DOHH2 (cell line): ENCODE measurements at regions not wholly inside any gene's neighbourhood (a gene's known extent, or its start where the extent isn't known, plus 50 kb on each side); places are given as distances from the start of the nearest gene placed in this dataset.

Experiments used
- H3F3A ChIP-seq: fragments of 200-600 bp; sonication (generic), shearing (Covaris generic); 2 replicates; pipeline ENCODE4 v1.6.0; 2016; ENCODE audit warnings: antibody characterized with exemption, mild to moderate bottlenecking; ENCODE audit not compliant: control insufficient read depth, insufficient read depth
- H3K27ac ChIP-seq: fragments of 200-600 bp; sonication (generic); 2 replicates; pipeline ENCODE4 v1.5.1; 2014; ENCODE audit warnings: low read depth, mild to moderate bottlenecking, low read length, moderate library complexity
- H3K27me3 ChIP-seq: fragments of 200-600 bp; sonication (generic); 2 replicates; pipeline ENCODE4 v1.6.1; 2014; ENCODE audit warnings: mild to moderate bottlenecking, low read length, mixed read lengths; ENCODE audit not compliant: control insufficient read depth
- H3K36me3 ChIP-seq: fragments of 200-600 bp; sonication (generic); 2 replicates; pipeline ENCODE4 v1.6.1; 2014; ENCODE audit warnings: mild to moderate bottlenecking, low read length, moderate library complexity, mixed read lengths; ENCODE audit not compliant: control insufficient read depth
- H3K4me1 ChIP-seq: fragments of 200-600 bp; sonication (generic); 2 replicates; pipeline ENCODE4 v1.6.1; 2014; ENCODE audit warnings: mild to moderate bottlenecking, low read length, mixed read lengths; ENCODE audit not compliant: control insufficient read depth
- H3K4me2 ChIP-seq: fragments of 200-600 bp; sonication (generic); 2 replicates; pipeline ENCODE4 v1.6.0; 2014; ENCODE audit warnings: mild to moderate bottlenecking, low read length, moderate library complexity
- H3K4me3 ChIP-seq: fragments of 200-600 bp; sonication (generic); 2 replicates; pipeline ENCODE4 v1.5.1; 2014; ENCODE audit warnings: mild to moderate bottlenecking, low read length, mixed read lengths
- H3K79me2 ChIP-seq: fragments of 200-600 bp; sonication (generic); 2 replicates; pipeline ENCODE4 v1.6.1; 2014; ENCODE audit warnings: mild to moderate bottlenecking, low read length, mixed read lengths; ENCODE audit not compliant: control insufficient read depth
- H3K9me2 ChIP-seq: fragments of 200-600 bp; sonication (generic); replicated peaks from 2 replicates; pipeline ENCODE4 v1.6.1; 2014; ENCODE audit warnings: mild to moderate bottlenecking, low read length, mixed read lengths; ENCODE audit not compliant: control insufficient read depth
- H3K9me3 ChIP-seq: fragments of 200-600 bp; sonication (generic); 2 replicates; pipeline ENCODE4 v1.6.1; 2014; ENCODE audit warnings: antibody characterized with exemption, low read length, mixed read lengths; ENCODE audit not compliant: control insufficient read depth, insufficient read depth
- H4K20me1 ChIP-seq: fragments of 200-600 bp; sonication (generic); 2 replicates; pipeline ENCODE4 v1.6.0; 2014; ENCODE audit warnings: low read depth, mild to moderate bottlenecking, antibody characterized with exemption, low read length, moderate library complexity; ENCODE audit not compliant: control insufficient read depth, insufficient read depth
- CTCF ChIP-seq: fragments of 200-600 bp; sonication (generic); IDR thresholded peaks from one replicate; pipeline ENCODE4 v1.5.1; 2014; ENCODE audit warnings: antibody characterized with exemption, mild to moderate bottlenecking, low read depth, low read length; ENCODE audit not compliant: poor library complexity, severe bottlenecking
- EZH2phosphoT487 ChIP-seq: fragments of 200-600 bp; sonication (generic); IDR thresholded peaks from 2 replicates; pipeline ENCODE4 v1.6.1; 2017; ENCODE audit warnings: borderline replicate concordance, mild to moderate bottlenecking, antibody characterized with exemption, low read length, moderate library complexity, mixed read lengths

GRCh38 chr5:9888501-9888901, 258.4 kb upstream of the TAS2R1 start:
- H4K20me1 ChIP-seq, result no peaks in the 10 kb centered on the region
- H3K9me2 ChIP-seq, result no peaks in the 10 kb centered on the region
- H3F3A ChIP-seq, result no peaks in the 10 kb centered on the region
- no peak overlapping the region for H3K4me3 ChIP-seq
- H3K79me2 ChIP-seq, result no peaks in the 10 kb centered on the region
- H3K9me3 ChIP-seq, result no peaks in the 10 kb centered on the region
- H3K27me3 ChIP-seq, result no peaks in the 10 kb centered on the region
- no peak for TF ChIP-seq CTCF
- TF ChIP-seq EZH2phosphoT487, result no peak
- no peak overlapping the region for H3K4me2 ChIP-seq
- H3K36me3 ChIP-seq, result no peaks in the 10 kb centered on the region
- H3K27ac ChIP-seq, result no peak overlapping the region
- no peaks in the 10 kb centered on the region for H3K4me1 ChIP-seq

- Histone ChIP-seq H3K4me2 (no peak overlapping the region), H3K27me3 (no peaks in the 10 kb centered on the region), H3K4me1 (no peaks in the 10 kb centered on the region), H3K79me2 (no peaks in the 10 kb centered on the region), H4K20me1 (no peaks in the 10 kb centered on the region), H3K36me3 (no peaks in the 10 kb centered on the region), H3K27ac (no peak overlapping the region), H3K9me3 (no peaks in the 10 kb centered on the region), H3K4me3 (no peak overlapping the region), H3K9me2 (no peaks in the 10 kb centered on the region), H3F3A (no peaks in the 10 kb centered on the region)
- TF ChIP-seq CTCF (no peak), EZH2phosphoT487 (no peak)
These were observed 255.0 kb upstream of the TAS2R1 start for GRCh38 chr5:9885164-9885563.

GRCh38 chr5:9878206-9878605, 248.1 kb upstream of the TAS2R1 start:
- Histone ChIP-seq H3K9me2 (no peaks in the 10 kb centered on the region), H3K27ac (no peak overlapping the region), H3K79me2 (no peaks in the 10 kb centered on the region), H3K27me3 (no peaks in the 10 kb centered on the region), H3K36me3 (no peaks in the 10 kb centered on the region), H4K20me1 (no peaks in the 10 kb centered on the region), H3K4me3 (no peak overlapping the region), H3F3A (no peaks in the 10 kb centered on the region), H3K4me1 (no peaks in the 10 kb centered on the region), H3K9me3 (no peaks in the 10 kb centered on the region), H3K4me2 (no peak overlapping the region)
- TF ChIP-seq EZH2phosphoT487 (no peak), CTCF (no peak)

- no peak overlapping the region for H3K4me2 ChIP-seq
These were observed 247.3 kb upstream of the TAS2R1 start for GRCh38 chr5:9877488-9877887.

More at GRCh38 chr5:9877488-9877887, 247.3 kb upstream of the TAS2R1 start:
- Histone ChIP-seq H3K79me2 (no peaks in the 10 kb centered on the region), H3K36me3 (no peaks in the 10 kb centered on the region), H4K20me1 (no peaks in the 10 kb centered on the region), H3K27me3 (no peaks in the 10 kb centered on the region), H3F3A (no peaks in the 10 kb centered on the region), H3K4me1 (no peaks in the 10 kb centered on the region), H3K9me3 (no peaks in the 10 kb centered on the region), H3K4me3 (no peak overlapping the region), H3K9me2 (no peaks in the 10 kb centered on the region), H3K27ac (no peak overlapping the region)
- TF ChIP-seq EZH2phosphoT487, result no peak
